HCT116 (cell line): ENCODE measurements at regions not wholly inside any gene's neighbourhood (a gene's known extent, or its start where the extent isn't known, plus 50 kb on each side); places are given as distances from the start of the nearest gene placed in this dataset.

Experiments
- ATAC-seq: fragments of 200-7000 bp; cut with Tn5 transposase; 2 replicates; pipeline ENCODE4 v1.9.1; 2020; ENCODE audit warnings: mild to moderate bottlenecking, moderate library complexity
- BruUV-seq: library from RNA; stranded (reverse); fragments of 400-500 nt; replicated peaks from 2 replicates; lab custom pipeline; 2021; lab: Mats Ljungman, UMichigan
- CTCF ChIA-PET: fragments of 300-600 bp; sonication (Branson Sonifier 250); formaldehyde crosslinking; loops from one replicate; lab custom pipeline; 2021; ENCODE audit warnings: antibody characterized with exemption; lab: Charles Lee
- POLR2A ChIA-PET: fragments of 300-600, 350-600 bp; sonication (Branson Sonifier 250); formaldehyde crosslinking; loops from one replicate; lab custom pipeline; 2021; ENCODE audit warnings: antibody characterized with exemption; lab: Charles Lee
- RAD21 ChIA-PET, 2 experiments: fragments of 300-600 bp; sonication (Branson Sonifier 250); formaldehyde crosslinking; loops; one replicate each; lab custom pipeline; 2023; ENCODE audit warnings: low total read pairs in 2 of 2; ENCODE audit not compliant: uncharacterized antibody in 2 of 2, unreplicated experiment in 2 of 2, low non-redundant PET in 1 of 2; lab: Charles Lee
- DNase-seq: peaks from one replicate; pipeline ENCODE4 v3.0.0-alpha.2; 2010; ENCODE audit warnings: low read depth, low spot score
- H2AFZ ChIP-seq: fragments of 200-600 bp; shearing (Covaris generic), sonication (generic); 2 replicates; pipeline ENCODE4 v1.6.1; 2017; ENCODE audit warnings: low read depth, mixed run types, mixed read lengths, antibody characterized with exemption, low read length; ENCODE audit not compliant: poor library complexity, severe bottlenecking
- H3K27ac ChIP-seq: 2 replicates; pipeline ENCODE4 v1.5.1; 2012; ENCODE audit warnings: low read depth, low read length
- H3K27me3 ChIP-seq: fragments of 200-600 bp; sonication (generic); 2 replicates; pipeline ENCODE4 v1.6.1; 2016; ENCODE audit warnings: mixed run types, low read length, mixed read lengths; ENCODE audit not compliant: insufficient read depth
- H3K36me3 ChIP-seq, 2 experiments: fragments of 200-500 bp in 1 of 2; fragments of 200-600 bp in 1 of 2; sonication (Bioruptor generic) in 1 of 2; sonication (generic) in 1 of 2; 2 replicates each; pipeline versions ENCODE4 v1.5.1 to v1.6.1; 2014 to 2016; ENCODE audit warnings: low read length in 2 of 2, inconsistent platforms in 1 of 2, mixed read lengths in 1 of 2, mixed run types in 1 of 2; ENCODE audit not compliant: insufficient read depth in 2 of 2, control insufficient read depth in 1 of 2
- H3K4me1 ChIP-seq, 2 experiments: fragments of 200-600 bp in 1 of 2; sonication (generic) in 1 of 2; 2 replicates each; pipeline versions ENCODE4 v1.5.1 to v1.6.1; 2012 to 2017; ENCODE audit warnings: low read length in 2 of 2, inconsistent platforms in 1 of 2, mild to moderate bottlenecking in 1 of 2, mixed read lengths in 1 of 2, mixed run types in 1 of 2, moderate library complexity in 1 of 2; ENCODE audit not compliant: insufficient read depth in 2 of 2, control insufficient read depth in 1 of 2
- H3K4me2 ChIP-seq: fragments of 200-600 bp; sonication (generic); 2 replicates; pipeline ENCODE4 v1.6.1; 2017; ENCODE audit warnings: mixed run types, low read length, mixed read lengths
- H3K4me3 ChIP-seq, 2 experiments: fragments of 200-600 bp in 1 of 2; sonication (generic) in 1 of 2; replicated peaks in 1 of 2; 2 replicates each; pipeline ENCODE4 v1.5.1; 2011 to 2016; ENCODE audit warnings: low read length in 2 of 2, control low read depth in 1 of 2, low read depth in 1 of 2, mild to moderate bottlenecking in 1 of 2, mixed read lengths in 1 of 2, mixed run types in 1 of 2
- H3K79me2 ChIP-seq: fragments of 200-600 bp; sonication (generic); 2 replicates; pipeline ENCODE4 v1.6.1; 2017; ENCODE audit warnings: mild to moderate bottlenecking, mixed run types, low read length, moderate library complexity, mixed read lengths; ENCODE audit not compliant: insufficient read depth
- H3K9ac ChIP-seq: fragments of 200-600 bp; sonication (generic); 2 replicates; pipeline ENCODE4 v1.6.1; 2016; ENCODE audit warnings: low read length, mixed read lengths
- H3K9me2 ChIP-seq: fragments of 200-600 bp; sonication (generic), shearing (Covaris generic); 2 replicates; pipeline ENCODE4 v1.6.1; 2017; ENCODE audit warnings: mixed run types, mild to moderate bottlenecking, moderate library complexity; ENCODE audit not compliant: insufficient read depth
- H3K9me3 ChIP-seq, 2 experiments: fragments of 200-500 bp in 1 of 2; fragments of 200-600 bp in 1 of 2; sonication (Bioruptor generic) in 1 of 2; sonication (generic) in 1 of 2; 2 replicates each; pipeline ENCODE4 v1.6.1; 2014 to 2017; ENCODE audit warnings: low read length in 2 of 2, mixed read lengths in 2 of 2, inconsistent platforms in 1 of 2, low read depth in 1 of 2, mild to moderate bottlenecking in 1 of 2, mixed run types in 1 of 2, moderate library complexity in 1 of 2; ENCODE audit not compliant: control insufficient read depth in 1 of 2, insufficient read depth in 1 of 2
- H4K20me1 ChIP-seq: fragments of 200-600 bp; sonication (generic), shearing (Covaris generic); 2 replicates; pipeline ENCODE4 v1.6.1; 2017; ENCODE audit warnings: mixed run types, mild to moderate bottlenecking, moderate library complexity; ENCODE audit not compliant: insufficient read depth
- CEBPB ChIP-seq: IDR thresholded peaks from 2 replicates; pipeline ENCODE4 v1.6.1; 2012; ENCODE audit warnings: low read depth
- CTCF ChIP-seq, 3 experiments: fragments of 200-600 bp in 1 of 3; sonication (generic) in 1 of 3; IDR thresholded peaks in 2 of 3; conservative IDR thresholded peaks in 1 of 3; 2 replicates each; pipeline ENCODE4 v1.5.1; 2012 to 2017; ENCODE audit warnings: low read depth in 2 of 3, low read length in 2 of 3, antibody characterized with exemption in 1 of 3, borderline replicate concordance in 1 of 3, control low read depth in 1 of 3, mild to moderate bottlenecking in 1 of 3, mixed read lengths in 1 of 3, mixed run types in 1 of 3, moderate library complexity in 1 of 3; ENCODE audit not compliant: insufficient read depth in 1 of 3
- EGR1 ChIP-seq: IDR thresholded peaks from 2 replicates; pipeline ENCODE4 v1.6.1; 2012; ENCODE audit warnings: low read depth
- ELF1 ChIP-seq: IDR thresholded peaks from 2 replicates; pipeline ENCODE4 v1.6.1; 2012; ENCODE audit warnings: low read depth, borderline replicate concordance
- EZH2phosphoT487 ChIP-seq: fragments of 200-600 bp; IDR thresholded peaks from 2 replicates; pipeline ENCODE4 v1.6.1; 2018; ENCODE audit warnings: antibody characterized with exemption, borderline replicate concordance
- FOSL1 ChIP-seq: IDR thresholded peaks from 2 replicates; pipeline ENCODE4 v1.6.1; 2012; ENCODE audit warnings: low read depth
- POLR2A ChIP-seq: IDR thresholded peaks from 2 replicates; pipeline ENCODE4 v1.7.0; 2011; ENCODE audit warnings: borderline replicate concordance; ENCODE audit not compliant: insufficient read depth, insufficient read length; ENCODE audit errors: extremely low read depth
- POLR2AphosphoS5 ChIP-seq: IDR thresholded peaks from 2 replicates; pipeline ENCODE4 v1.6.1; 2011; ENCODE audit warnings: mild to moderate bottlenecking, low read depth, low read length, moderate library complexity
- RAD21 ChIP-seq: IDR thresholded peaks from 2 replicates; pipeline ENCODE4 v1.6.1; 2012; ENCODE audit warnings: low read depth, mild to moderate bottlenecking
- SIN3A ChIP-seq: IDR thresholded peaks from 2 replicates; pipeline ENCODE4 v1.6.1; 2012; ENCODE audit warnings: low read depth
- SP1 ChIP-seq: IDR thresholded peaks from 2 replicates; pipeline ENCODE4 v1.6.1; 2012; ENCODE audit warnings: low read depth
- SRF ChIP-seq: IDR thresholded peaks from 2 replicates; pipeline ENCODE4 v1.6.1; 2012; ENCODE audit warnings: low read depth
- TCF7L2 ChIP-seq: IDR thresholded peaks from 2 replicates; pipeline ENCODE4 v1.7.0; 2011; ENCODE audit warnings: borderline replicate concordance, inconsistent platforms; ENCODE audit not compliant: insufficient read depth, insufficient read length; ENCODE audit errors: extremely low read depth
- YY1 ChIP-seq: IDR thresholded peaks from 2 replicates; pipeline ENCODE4 v1.6.1; 2011; ENCODE audit warnings: low read length, low read depth, moderate library complexity, mild to moderate bottlenecking; ENCODE audit not compliant: insufficient replicate concordance; ENCODE audit errors: extremely low read depth
- intact Hi-C: fragments of 100-400 bp; cut with micrococcal nuclease; formaldehyde crosslinking; loops from 2 replicates; pipeline ENCODE4 v1.10.0; 2022
- TF ChIP-seq, protein P1 (sequence below): IDR thresholded peaks from 2 replicates; pipeline ENCODE4 v1.6.1; 2012

- TF ChIP-seq YY1 = no peak
Measured at GRCh38 chr3:117010318-117010717, 300.7 kb downstream of the TUSC7 start (continued).

DNA sequence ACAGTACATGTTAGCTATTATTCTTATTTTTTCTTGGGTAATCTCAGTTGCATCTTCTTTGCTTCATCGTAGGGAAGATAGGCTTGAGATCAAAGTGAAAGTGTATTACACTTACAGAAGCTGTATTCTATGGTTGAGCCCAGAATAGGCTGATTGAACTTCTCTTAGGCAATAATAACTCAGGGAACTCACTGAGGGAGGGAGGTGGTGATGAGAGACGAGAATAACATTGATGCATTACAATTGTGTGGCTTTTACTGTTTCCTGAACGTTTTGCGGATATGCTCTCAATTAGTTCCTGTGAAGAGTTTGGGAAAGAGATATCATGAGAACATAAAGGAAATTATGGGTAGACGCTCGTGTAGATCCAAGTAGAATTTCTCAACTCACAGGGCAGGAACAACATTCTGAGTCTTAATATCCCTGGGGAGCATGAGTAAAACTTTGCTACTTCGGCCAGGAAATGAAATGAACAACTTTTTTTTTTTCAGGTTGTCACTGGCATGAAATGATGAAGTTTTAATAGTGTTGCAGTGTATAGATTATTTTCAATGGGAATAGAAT is 302.2 kb downstream of the TUSC7 start:
- TF ChIP-seq, protein P1, sequence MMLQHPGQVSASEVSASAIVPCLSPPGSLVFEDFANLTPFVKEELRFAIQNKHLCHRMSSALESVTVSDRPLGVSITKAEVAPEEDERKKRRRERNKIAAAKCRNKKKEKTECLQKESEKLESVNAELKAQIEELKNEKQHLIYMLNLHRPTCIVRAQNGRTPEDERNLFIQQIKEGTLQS = no peak
- TF ChIP-seq SP1 (no peak), POLR2A (no peak), POLR2AphosphoS5 (no peak), CEBPB (no peak), EZH2phosphoT487 (no peak), YY1 (no peak), SIN3A (no peak), FOSL1 (no peak), TCF7L2 (no peak), CTCF (IDR thresholded peaks at IDR 0.05 in 2 of 3, conservative IDR thresholded peaks at IDR 0.05 in 1 of 3; ENCODE audit: borderline replicate concordance in 1 of 3, insufficient read depth in 1 of 3, low read depth in 2 of 3, low read length in 2 of 3) (no peak), EGR1 (no peak), RAD21 (no peak), SRF (no peak), ELF1 (no peak)
- DNase-seq (no peak), ATAC-seq (no peak)
- no peak overlapping the region for H3K27ac ChIP-seq
- H3K27me3 ChIP-seq = peaks cover 3% of the 10 kb centered on the region; the same call in 1 of the 2 replicates
- H3K9me3 ChIP-seq = no peaks in the 10 kb centered on the region
- RAD21 ChIA-PET = no interaction called here
- no peaks in the 10 kb centered on the region for H3K4me1 ChIP-seq
- BruUV-seq = no TSS peak
- H2AFZ ChIP-seq = no peak overlapping the region
- H3K36me3 ChIP-seq = no peaks in the 10 kb centered on the region
- no peaks in the 10 kb centered on the region for H3K9me2 ChIP-seq
- H3K4me2 ChIP-seq = no peak overlapping the region
- intact Hi-C loops = no loop called here
- no peaks in the 10 kb centered on the region for H3K79me2 ChIP-seq
- CTCF ChIA-PET = no interaction called here
- POLR2A ChIA-PET = no interaction called here
- H3K9ac ChIP-seq = no peak overlapping the region
- no peaks in the 10 kb centered on the region for H4K20me1 ChIP-seq
- H3K4me3 ChIP-seq = no peak overlapping the region
